Tibial artery (tissue), 4 donors: ENCODE measurements at regions not wholly inside any gene's neighbourhood (a gene's known extent, or its start where the extent isn't known, plus 50 kb on each side); places are given as distances from the start of the nearest gene placed in this dataset.

Source experiments
- DNase-seq, 2 donors: peaks; one replicate each; pipeline ENCODE4 v3.0.0-alpha.2; 2019
- H3K27ac ChIP-seq, 2 donors: fragments of 200-600 bp; sonication (generic) in 1 of 2; 1 replicate in 1 of 2; 2 replicates in 1 of 2; pipeline ENCODE4 v1.5.1; 2018 to 2019; ENCODE audit warnings: mild to moderate bottlenecking in 1 of 2
- H3K27me3 ChIP-seq, 2 donors: fragments of 200-600 bp; sonication (generic) in 1 of 2; one replicate each; pipeline versions ENCODE4 v1.5.1 to v1.6.0; 2016 to 2019
- H3K36me3 ChIP-seq, 3 donors: fragments of 200-600 bp; sonication (generic) in 2 of 3; one replicate each; pipeline ENCODE4 v1.5.1; 2016 to 2019; ENCODE audit warnings: mild to moderate bottlenecking in 2 of 3
- H3K4me1 ChIP-seq, 4 donors: fragments of 200-600 bp; sonication (generic) in 2 of 4; 1 replicate in 3 of 4; 2 replicates in 1 of 4; pipeline ENCODE4 v1.5.1; 2016 to 2019
- H3K4me3 ChIP-seq, 2 donors: fragments of 200-600 bp; sonication (generic) in 1 of 2; 1 replicate in 1 of 2; 2 replicates in 1 of 2; pipeline ENCODE4 v1.5.1; 2018 to 2019; ENCODE audit warnings: mild to moderate bottlenecking in 2 of 2
- H3K9me3 ChIP-seq, 3 donors: fragments of 200-600 bp; sonication (generic) in 1 of 3; one replicate each; pipeline ENCODE4 v1.5.1; 2016 to 2019
- CTCF ChIP-seq, 2 experiments: fragments of 200-600 bp in 1 of 2; fragments of 450-650 bp in 1 of 2; IDR thresholded peaks; one replicate each; pipeline ENCODE4 v1.5.1; 2017 to 2019; ENCODE audit warnings: antibody characterized with exemption in 2 of 2, mild to moderate bottlenecking in 1 of 2, moderate library complexity in 1 of 2
- intact Hi-C: fragments of 100-400 bp; cut with DNase I; formaldehyde crosslinking; loops from one replicate; pipeline ENCODE4 v1.15.0; 2023; ENCODE audit warnings: low total_unique reads

DNA sequence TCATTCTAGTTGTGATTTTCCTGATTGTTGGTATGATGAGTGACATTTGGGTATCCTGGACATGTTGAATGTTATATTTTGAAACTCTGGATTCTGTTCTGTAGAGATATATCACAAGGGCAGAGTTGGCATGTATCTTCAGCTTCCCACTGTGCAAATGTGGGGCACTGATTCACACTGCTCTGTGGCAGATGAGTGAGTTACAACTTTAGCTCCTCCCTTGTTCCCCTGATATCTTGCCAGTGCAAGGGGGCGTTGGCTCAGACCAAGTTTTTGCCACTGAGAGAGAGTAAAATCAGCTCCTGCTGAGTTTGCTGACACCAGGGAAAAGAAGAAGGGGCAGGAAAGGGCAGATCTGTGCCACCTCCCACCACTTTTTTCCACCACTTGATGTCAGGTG, 199.6 kb upstream of the MMADHC start:
- no peaks in the 10 kb centered on the region for H3K9me3 ChIP-seq
- intact Hi-C loops, result no loop called here
- TF ChIP-seq CTCF (IDR thresholded peaks at IDR 0.05), result no peak
- no peaks in the 10 kb centered on the region for H3K27me3 ChIP-seq
- H3K4me3 ChIP-seq, result no peak overlapping the region
- H3K27ac ChIP-seq, result no peak overlapping the region
- no peaks in the 10 kb centered on the region for H3K4me1 ChIP-seq
- DNase-seq, result no peak
- no peaks in the 10 kb centered on the region for H3K36me3 ChIP-seq

DNA sequence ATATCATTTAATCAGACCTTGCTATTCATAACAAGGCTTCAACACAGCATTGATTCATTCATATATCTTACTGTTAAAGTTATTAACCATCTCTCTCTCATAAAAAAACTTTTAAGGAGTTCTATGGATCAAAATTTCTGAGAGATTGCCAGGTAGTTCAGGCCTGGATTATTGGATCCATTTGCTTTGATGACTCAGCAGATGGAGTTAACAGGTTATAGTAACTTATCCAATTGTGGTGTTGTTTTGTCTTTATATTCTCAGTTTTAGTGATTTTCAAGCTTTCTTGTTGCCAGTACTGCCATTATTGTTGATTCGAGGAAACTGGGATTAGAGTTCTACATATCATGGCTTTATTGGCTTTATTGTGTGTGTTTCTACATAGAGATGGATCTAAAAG, 195.7 kb upstream of the MMADHC start:
- no peaks in the 10 kb centered on the region for H3K27me3 ChIP-seq
- intact Hi-C loops, result no loop called here
- no peak overlapping the region for H3K27ac ChIP-seq
- H3K4me1 ChIP-seq, result no peaks in the 10 kb centered on the region
- no peak overlapping the region for H3K4me3 ChIP-seq
- no peaks in the 10 kb centered on the region for H3K36me3 ChIP-seq
- TF ChIP-seq CTCF (IDR thresholded peaks at IDR 0.05), result no peak
- DNase-seq, result no peak
- H3K9me3 ChIP-seq, result no peaks in the 10 kb centered on the region

DNA sequence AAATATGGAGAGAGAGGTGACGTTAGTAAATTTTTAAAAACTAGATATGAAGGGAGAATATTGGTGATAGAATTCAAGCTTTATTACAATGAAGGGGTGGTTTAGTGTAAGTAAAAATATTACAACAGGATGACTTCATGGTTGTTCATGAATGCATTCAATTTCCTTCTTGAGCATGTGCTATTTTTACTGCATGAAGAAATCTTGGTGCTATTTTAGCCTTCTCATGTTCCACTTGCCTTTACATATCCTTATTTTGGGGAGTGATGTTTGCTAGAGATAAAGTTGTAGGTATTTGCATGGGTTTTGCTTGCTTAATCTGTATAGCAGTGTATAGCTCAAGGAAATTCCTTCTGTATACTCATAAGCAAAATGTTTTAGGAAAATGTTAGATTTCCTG, 195.0 kb upstream of the MMADHC start:
- Histone ChIP-seq H3K27me3 (no peaks in the 10 kb centered on the region), H3K4me3 (no peak overlapping the region), H3K27ac (no peak overlapping the region), H3K36me3 (no peaks in the 10 kb centered on the region), H3K4me1 (no peaks in the 10 kb centered on the region), H3K9me3 (no peaks in the 10 kb centered on the region)
- no peak for TF ChIP-seq CTCF (IDR thresholded peaks at IDR 0.05)
- no peak for DNase-seq
- intact Hi-C loops, result no loop called here

GRCh38 chr2:149781263-149781808, 193.8 kb upstream of the MMADHC start:
- Histone ChIP-seq H3K4me3 (no peak overlapping the region), H3K4me1 (no peaks in the 10 kb centered on the region), H3K27ac (no peak overlapping the region), H3K36me3 (no peaks in the 10 kb centered on the region), H3K27me3 (no peaks in the 10 kb centered on the region), H3K9me3 (no peaks in the 10 kb centered on the region)
- no peak for DNase-seq
- intact Hi-C loops, result no loop called here
- TF ChIP-seq CTCF (IDR thresholded peaks at IDR 0.05), result no peak

GRCh38 chr2:149773006-149773405, 185.4 kb upstream of the MMADHC start:
- intact Hi-C loops, result no loop called here
- TF ChIP-seq CTCF (IDR thresholded peaks at IDR 0.05), result no peak
- H3K27me3 ChIP-seq, result no peaks in the 10 kb centered on the region
- no peaks in the 10 kb centered on the region for H3K36me3 ChIP-seq
- H3K9me3 ChIP-seq, result no peaks in the 10 kb centered on the region
- DNase-seq, result no peak
- H3K4me3 ChIP-seq, result no peak overlapping the region
- peaks cover 0 to 8% (median 4%) of the 10 kb centered on the region in 4 donors for H3K4me1 ChIP-seq
- H3K27ac ChIP-seq, result no peak overlapping the region

- TF ChIP-seq CTCF (IDR thresholded peaks at IDR 0.05), result no peak
- Histone ChIP-seq H3K27ac (no peak overlapping the region), H3K36me3 (no peaks in the 10 kb centered on the region), H3K4me3 (no peak overlapping the region), H3K27me3 (no peaks in the 10 kb centered on the region), H3K9me3 (no peaks in the 10 kb centered on the region), H3K4me1 (peaks cover 0 to 15% (median 9%) of the 10 kb centered on the region in 4 donors)
- intact Hi-C loops, result no loop called here
- no peak for DNase-seq
These were observed 180.8 kb upstream of the MMADHC start for GRCh38 chr2:149768320-149768799.
